GM21723 (cell line): ENCODE measurements at regions not wholly inside any gene's neighbourhood (a gene's known extent, or its start where the extent isn't known, plus 50 kb on each side); places are given as distances from the start of the nearest gene placed in this dataset.
"Not testable (repeated sequence)": the region's sequence is repeated elsewhere in the genome, so short reads cannot be mapped to it uniquely, and the experiment has no call there.

Experiments used
- ATAC-seq: cut with Tn5 transposase; IDR thresholded peaks from one replicate; pipeline ENCODE4 v1.9.1; 2021; ENCODE audit warnings: mild to moderate bottlenecking, moderate library complexity; ENCODE audit not compliant: unreplicated experiment

DNA sequence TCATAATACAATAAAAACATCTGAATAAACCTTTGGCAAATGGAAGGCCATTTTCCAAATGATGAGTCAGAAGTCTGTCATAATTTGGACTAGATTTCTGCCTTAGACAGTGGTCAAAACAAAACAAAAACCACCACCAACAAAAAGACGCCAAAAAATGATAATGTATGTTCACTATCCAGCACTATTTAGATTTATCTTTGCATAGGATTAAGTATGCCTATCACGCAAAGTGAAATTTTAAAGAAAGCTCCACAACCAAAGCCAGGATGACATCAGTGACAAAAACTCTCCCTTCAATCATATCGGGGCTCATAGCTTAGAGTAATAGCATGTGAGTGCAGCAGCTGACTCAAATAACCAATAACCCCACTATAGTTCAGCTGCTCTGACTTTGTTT lies 201.9 kb downstream of the MOXD1 start:
- no peak for ATAC-seq

- ATAC-seq: no peak
Observed at GRCh38 chr6:132198896-132199295, 202.4 kb downstream of the MOXD1 start.

DNA sequence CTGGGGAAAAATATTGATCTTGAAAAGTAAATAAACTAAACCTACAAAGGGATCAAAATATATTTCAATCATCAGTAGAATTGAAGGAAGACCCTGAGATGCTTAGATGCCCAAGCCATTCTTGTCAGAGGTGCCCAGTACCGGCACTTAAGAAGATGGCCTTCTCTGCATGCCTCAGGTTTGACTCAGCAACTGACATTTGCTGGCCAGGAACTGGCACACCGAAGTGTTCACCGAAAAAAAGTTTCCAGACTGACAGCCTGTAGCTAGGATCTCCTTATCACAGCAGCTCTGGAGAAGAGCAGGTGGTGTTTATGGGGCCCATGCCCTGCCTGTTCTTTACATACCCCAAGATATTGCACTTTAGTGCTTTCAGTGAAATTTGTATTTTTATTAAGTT lies 203.2 kb downstream of the MOXD1 start:
- ATAC-seq: no peak

- no peak for ATAC-seq
Observed at GRCh38 chr6:132194529-132194928, 206.7 kb downstream of the MOXD1 start.

- no peak for ATAC-seq
Observed at GRCh38 chr6:132192631-132193030, 208.6 kb downstream of the MOXD1 start.

DNA sequence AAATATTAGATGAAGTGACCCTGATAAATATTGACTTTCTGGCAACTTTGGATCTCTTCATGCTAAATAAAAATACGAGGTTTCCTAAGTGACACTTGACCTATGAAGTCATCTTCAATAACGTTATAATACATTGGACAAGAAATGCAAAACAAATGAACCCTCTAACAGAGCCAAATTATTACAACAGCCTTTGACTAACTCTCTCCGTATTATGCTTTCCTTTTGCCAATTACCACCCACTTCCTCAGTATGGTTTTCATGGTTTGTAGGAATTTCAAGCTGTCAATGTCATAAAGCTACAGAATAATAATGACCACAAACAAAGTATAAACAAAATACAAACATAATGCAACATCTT lies 210.5 kb downstream of the MOXD1 start:
- ATAC-seq: no peak

GRCh38 chr6:132190097-132190814 lies 211.0 kb downstream of the MOXD1 start:
- peak; percentile 68 for ATAC-seq

DNA sequence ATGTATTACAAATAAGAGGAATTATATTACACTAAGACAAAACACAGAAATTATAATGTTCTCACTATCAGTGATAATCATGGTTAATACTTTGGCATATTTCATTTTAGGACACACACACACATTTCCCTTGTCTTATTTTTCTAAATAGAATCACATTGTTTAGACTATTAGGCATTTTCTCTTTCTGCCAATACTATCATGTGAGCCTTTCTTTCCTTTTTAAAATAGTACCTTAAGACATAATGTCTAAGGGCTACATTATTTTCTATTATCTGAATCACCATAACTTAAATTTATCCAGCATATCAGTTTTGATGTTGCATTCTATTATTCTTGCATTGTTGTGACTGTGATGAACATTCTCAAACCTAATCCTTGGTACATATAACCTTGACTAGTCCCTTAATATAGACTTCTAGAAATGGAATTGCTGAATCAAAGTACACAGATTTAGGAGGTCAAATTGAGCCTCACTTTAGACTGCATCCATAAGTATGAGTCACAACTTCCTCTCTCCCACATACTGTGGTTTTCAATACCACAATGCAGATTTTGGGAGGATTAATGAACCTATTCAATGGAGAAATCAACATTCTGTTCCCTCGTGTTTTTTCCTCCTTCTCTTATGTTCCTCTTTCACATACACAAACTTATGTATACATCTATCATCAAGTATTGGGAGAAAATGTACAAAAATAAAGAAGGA lies 212.6 kb downstream of the MOXD1 start:
- no peak for ATAC-seq

GRCh38 chr6:132187816-132188215 lies 213.5 kb downstream of the MOXD1 start:
- ATAC-seq: no peak

DNA sequence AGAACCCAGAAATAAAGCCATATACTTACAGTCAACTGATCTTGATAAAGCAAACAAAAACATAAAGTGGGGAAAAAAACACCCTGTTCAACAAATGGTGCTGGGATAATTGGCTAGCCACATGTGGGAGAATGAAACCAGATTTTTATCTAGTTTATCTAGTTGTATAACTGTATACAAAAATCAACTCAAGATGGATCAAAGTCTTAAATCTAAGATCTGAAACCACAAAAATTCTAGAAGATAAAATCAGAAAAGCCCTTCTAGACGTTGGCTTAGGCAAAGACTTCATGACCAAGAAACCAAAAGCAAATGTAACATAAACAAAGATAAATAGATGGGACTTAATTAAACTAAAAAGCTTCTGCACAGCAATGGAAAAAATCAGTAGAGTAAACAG lies 216.3 kb downstream of the MOXD1 start:
- ATAC-seq: not testable (repeated sequence)

DNA sequence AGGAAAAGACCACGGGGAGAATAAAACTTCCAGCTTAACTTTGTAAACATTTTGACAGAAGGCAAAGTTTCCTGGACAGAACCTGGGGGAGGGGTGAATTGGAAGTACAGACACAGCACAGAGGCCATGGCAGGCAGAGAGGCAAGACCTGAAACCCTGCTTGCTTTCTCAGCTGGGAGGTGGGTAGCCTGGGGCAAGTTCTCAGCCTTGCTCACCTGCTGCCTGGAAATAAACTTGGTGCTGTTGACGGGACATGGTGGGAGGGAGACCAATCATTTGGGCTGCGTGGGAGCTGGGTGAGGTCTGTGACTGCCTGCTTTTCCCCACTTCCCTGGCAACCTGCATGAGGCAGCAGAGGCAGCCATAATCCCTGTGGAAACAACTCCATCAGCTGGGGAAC lies 221.3 kb downstream of the MOXD1 start:
- ATAC-seq: no peak

- no peak for ATAC-seq
Observed at GRCh38 chr6:132174919-132175318, 223.7 kb upstream of the CCN2 start.

- no peak for ATAC-seq
Observed at GRCh38 chr6:132168961-132169360, 217.8 kb upstream of the CCN2 start.

DNA sequence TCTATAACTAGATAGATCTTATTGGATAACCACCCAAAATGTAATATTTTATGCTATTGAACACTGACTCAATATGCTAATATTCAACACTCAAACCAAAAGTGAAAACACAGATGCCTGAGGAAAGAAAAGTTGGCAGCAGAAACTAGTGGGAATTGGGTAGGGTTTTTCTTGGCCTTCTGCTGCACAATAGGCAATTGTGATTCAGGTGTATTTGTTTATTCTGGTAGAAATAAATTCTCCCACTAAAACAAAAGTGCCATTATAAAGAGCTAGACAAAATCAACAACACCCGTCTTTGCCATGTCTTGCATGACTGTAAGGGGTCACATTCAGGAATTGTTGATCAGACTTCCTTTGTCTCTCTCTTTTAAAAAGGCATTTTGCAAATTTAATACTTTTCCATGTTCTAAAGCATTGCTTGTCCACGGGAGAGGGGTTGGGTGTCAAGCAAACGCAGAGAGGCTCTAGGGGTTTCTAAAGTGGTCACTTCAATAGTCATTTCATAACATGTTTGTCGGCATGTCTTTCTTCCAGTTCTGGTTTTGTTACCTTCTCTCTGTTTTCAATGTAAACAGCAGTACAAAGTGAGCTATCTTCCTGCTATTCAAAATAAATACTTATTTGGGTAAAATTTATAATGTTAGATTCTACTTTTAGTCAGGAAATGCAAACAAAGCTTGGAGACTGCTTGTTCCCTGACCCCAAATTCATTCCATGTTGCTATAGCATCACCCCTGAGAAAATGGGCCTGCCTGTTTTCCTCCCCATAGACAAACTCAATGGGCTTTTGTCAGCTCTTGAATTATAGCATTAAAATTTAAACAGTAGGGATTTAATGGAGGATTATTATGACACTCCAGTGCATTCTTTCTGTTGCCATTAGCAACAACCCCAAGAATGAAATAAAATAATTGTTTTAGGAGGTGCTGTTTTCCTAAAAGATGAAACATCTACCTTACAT lies 217.0 kb upstream of the CCN2 start:
- no peak for ATAC-seq

GRCh38 chr6:132166526-132167051 lies 215.4 kb upstream of the CCN2 start:
- no peak for ATAC-seq

DNA sequence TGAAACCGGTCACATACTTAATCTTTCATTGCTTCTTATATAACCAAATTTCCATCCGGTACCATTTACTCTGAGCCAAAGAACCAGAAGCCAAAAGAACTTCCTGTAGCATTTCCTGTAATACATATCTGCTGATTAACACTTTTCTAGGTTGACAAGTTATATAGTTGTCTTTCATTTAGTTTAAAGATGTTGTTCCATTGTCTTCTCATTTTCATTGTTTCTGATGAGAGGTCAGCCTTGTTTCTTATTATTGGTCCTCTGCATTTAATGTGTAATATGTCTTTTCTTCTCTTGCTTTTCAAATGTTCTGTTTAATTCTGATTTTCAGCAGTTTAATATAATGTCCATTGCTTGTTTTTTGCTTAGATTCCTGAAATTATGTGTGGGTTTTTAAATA lies 214.5 kb upstream of the CCN2 start:
- ATAC-seq: no peak

DNA sequence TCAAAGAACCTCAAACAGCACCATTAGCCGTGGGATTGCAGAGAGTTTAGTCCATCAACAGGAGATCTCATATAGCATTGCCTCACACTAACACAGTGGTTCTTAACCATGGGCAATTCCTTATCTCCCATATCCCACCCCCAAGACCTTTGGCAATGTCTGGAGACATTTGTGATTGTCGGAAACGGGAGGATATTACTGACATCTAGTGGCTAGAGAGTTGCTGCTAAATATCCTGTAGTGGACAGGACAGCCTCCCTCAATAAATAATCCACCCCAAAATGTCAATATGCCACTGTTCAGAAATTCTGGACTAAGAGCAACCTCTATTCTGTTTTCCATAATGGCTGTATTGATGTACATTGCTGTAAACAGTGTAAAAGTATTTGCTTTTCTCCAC lies 210.1 kb upstream of the CCN2 start:
- no peak for ATAC-seq

DNA sequence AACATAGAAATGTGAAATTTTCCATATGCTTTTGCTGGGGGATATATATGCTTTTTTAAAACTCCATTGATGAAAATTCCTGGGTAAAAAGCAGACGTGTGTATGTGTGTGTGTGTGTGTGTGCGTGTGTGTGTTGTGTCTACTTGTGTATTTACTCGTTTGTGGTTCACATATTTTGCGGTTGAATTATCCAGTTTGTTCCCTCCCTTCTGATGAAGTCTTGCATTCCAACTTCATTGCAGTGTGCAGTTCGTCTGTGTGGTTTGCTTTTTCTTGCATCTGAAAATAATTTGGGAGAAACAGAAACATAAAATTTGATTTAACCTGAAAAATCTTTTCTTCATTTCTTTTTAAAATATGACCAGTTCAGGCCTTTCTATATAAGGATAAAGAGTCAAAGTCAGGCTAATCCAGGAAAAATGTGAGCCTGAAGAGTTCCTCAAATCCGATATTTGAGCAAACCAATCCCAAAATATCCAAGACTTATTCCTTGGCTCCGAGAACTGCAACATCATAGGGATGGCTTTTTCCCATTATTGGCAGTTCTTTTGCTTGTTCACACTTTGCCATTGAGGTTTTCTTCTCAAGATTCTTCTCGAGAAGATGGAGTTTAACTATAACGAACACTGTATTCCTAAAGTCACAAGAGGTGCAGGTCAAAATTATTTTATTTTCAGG lies 202.2 kb upstream of the CCN2 start:
- ATAC-seq: no peak

GRCh38 chr6:132147530-132148011 lies 196.4 kb upstream of the CCN2 start:
- ATAC-seq: no peak

DNA sequence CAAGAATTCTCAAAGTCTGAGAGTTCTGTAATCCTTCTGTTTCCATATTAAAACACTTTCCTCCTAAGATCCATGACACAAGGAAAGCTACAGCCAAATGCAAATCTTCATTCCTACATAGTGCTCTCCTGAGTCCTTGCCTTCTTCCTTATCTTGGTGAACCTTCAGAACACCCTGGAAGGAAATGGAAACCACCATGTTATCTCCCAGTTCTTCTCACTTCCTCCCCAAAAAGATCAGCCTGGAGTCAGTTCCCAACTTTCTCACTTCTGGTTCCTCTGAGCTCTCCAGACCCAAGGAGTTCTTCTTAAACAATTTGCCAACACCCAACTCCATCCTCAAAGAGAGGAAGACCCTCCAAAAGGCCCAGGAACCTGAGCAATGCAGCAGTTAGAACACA lies 193.3 kb upstream of the CCN2 start:
- ATAC-seq: no peak

DNA sequence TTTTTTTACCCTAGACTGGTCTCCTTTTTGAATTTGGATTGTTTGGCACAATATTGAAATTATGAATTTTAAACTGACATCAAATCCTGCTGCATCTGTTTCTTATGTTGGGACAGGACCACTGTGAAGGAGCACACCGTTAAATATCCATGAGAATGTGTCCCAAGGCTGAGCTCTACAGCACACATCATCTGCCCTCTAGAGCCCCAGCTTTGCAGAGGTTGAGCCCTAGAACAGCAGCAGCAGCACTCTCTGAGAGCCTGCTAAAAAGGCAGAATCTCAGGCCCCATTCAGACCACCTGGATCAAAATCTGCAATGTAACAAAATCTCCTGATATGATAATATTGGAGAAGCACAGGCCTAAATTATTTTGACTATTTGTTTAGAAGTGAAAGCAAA lies 192.1 kb upstream of the CCN2 start:
- no peak for ATAC-seq
